Breast epithelium (tissue), 4 donors: ENCODE measurements at regions not wholly inside any gene's neighbourhood (a gene's known extent, or its start where the extent isn't known, plus 50 kb on each side); places are given as distances from the start of the nearest gene placed in this dataset.

Source experiments
- DNase-seq, 2 donors: peaks; one replicate each; pipeline ENCODE4 v3.0.0-alpha.2; 2019; ENCODE audit warnings: low spot score in 2 of 2
- H3K27ac ChIP-seq, 2 donors: fragments of 200-600 bp; sonication (generic) in 1 of 2; one replicate each; pipeline ENCODE4 v1.5.1; 2016 to 2019; ENCODE audit warnings: mild to moderate bottlenecking in 1 of 2
- H3K27me3 ChIP-seq, 2 donors: fragments of 200-600 bp; sonication (generic) in 1 of 2; one replicate each; pipeline versions ENCODE4 v1.5.1 to v1.6.0; 2017 to 2019; ENCODE audit warnings: control low read depth in 1 of 2, mild to moderate bottlenecking in 1 of 2
- H3K36me3 ChIP-seq: fragments of 200-600 bp; one replicate; pipeline ENCODE4 v1.5.1; 2019
- H3K4me1 ChIP-seq, 2 donors: fragments of 200-600 bp; sonication (generic); one replicate each; pipeline ENCODE4 v1.5.1; 2016 to 2019; ENCODE audit warnings: control low read depth in 1 of 2
- H3K4me3 ChIP-seq, 3 donors: fragments of 200-600 bp; sonication (generic); 1 replicate in 2 of 3; 2 replicates in 1 of 3; pipeline ENCODE4 v1.5.1; 2016 to 2019; ENCODE audit warnings: mild to moderate bottlenecking in 3 of 3, moderate library complexity in 2 of 3
- H3K9me3 ChIP-seq, 2 donors: fragments of 200-600 bp; sonication (generic) in 1 of 2; one replicate each; pipeline ENCODE4 v1.5.1; 2016 to 2019; ENCODE audit warnings: control low read depth in 1 of 2
- CTCF ChIP-seq, 3 donors: fragments of 450-650 bp; IDR thresholded peaks; one replicate each; pipeline ENCODE4 v1.5.1; 2016 to 2017; ENCODE audit warnings: antibody characterized with exemption in 3 of 3, mild to moderate bottlenecking in 3 of 3, moderate library complexity in 3 of 3
- POLR2A ChIP-seq: fragments of 450-650 bp; IDR thresholded peaks from one replicate; pipeline ENCODE4 v1.6.1; 2016; ENCODE audit warnings: antibody characterized with exemption, mild to moderate bottlenecking, moderate library complexity
- POLR2AphosphoS5 ChIP-seq, 3 donors: sonication (generic); formaldehyde crosslinking; IDR thresholded peaks; one replicate each; pipeline ENCODE4 v1.6.1; 2017; ENCODE audit warnings: antibody characterized with exemption in 3 of 3
- intact Hi-C: fragments of 100-400 bp; cut with DNase I; formaldehyde crosslinking; loops from one replicate; pipeline ENCODE4 v1.15.1; 2023; ENCODE audit warnings: low total_unique reads

GRCh38 chr6:115570331-115570730 lies 490.4 kb downstream of the FRK start:
- Histone ChIP-seq H3K27me3 (no peaks in the 10 kb centered on the region), H3K4me3 (no peak overlapping the region), H3K4me1 (no peaks in the 10 kb centered on the region), H3K36me3 (no peaks in the 10 kb centered on the region), H3K9me3 (peaks cover 0 to 3% of the 10 kb centered on the region in 2 donors), H3K27ac (no peak overlapping the region)
- no peak for TF ChIP-seq POLR2AphosphoS5 (IDR thresholded peaks at IDR 0.05)
- TF ChIP-seq CTCF (IDR thresholded peaks at IDR 0.05): no peak
- TF ChIP-seq POLR2A: no peak
- intact Hi-C loops: no loop called here
- DNase-seq: no peak

- H3K9me3 ChIP-seq: no peaks in the 10 kb centered on the region
- DNase-seq: no peak
- intact Hi-C loops: no loop called here
Observed at GRCh38 chr6:115554060-115554459, 506.6 kb downstream of the FRK start.

GRCh38 chr6:115551527-115551926 lies 509.2 kb downstream of the FRK start:
- no peak for TF ChIP-seq POLR2AphosphoS5 (IDR thresholded peaks at IDR 0.05)
- TF ChIP-seq POLR2A: no peak
- TF ChIP-seq CTCF (IDR thresholded peaks at IDR 0.05): no peak
- no peaks in the 10 kb centered on the region for H3K4me1 ChIP-seq
- intact Hi-C loops: no loop called here
- H3K4me3 ChIP-seq: no peak overlapping the region
- no peaks in the 10 kb centered on the region for H3K27me3 ChIP-seq
- DNase-seq: no peak
- no peak overlapping the region for H3K27ac ChIP-seq
- no peaks in the 10 kb centered on the region for H3K36me3 ChIP-seq
- no peaks in the 10 kb centered on the region for H3K9me3 ChIP-seq

More at GRCh38 chr6:115554060-115554459, 506.6 kb downstream of the FRK start:
- no peaks in the 10 kb centered on the region for H3K27me3 ChIP-seq
- H3K4me3 ChIP-seq: no peak overlapping the region
- no peak for TF ChIP-seq POLR2A
- TF ChIP-seq POLR2AphosphoS5 (IDR thresholded peaks at IDR 0.05): no peak
- no peak for TF ChIP-seq CTCF (IDR thresholded peaks at IDR 0.05)
- no peaks in the 10 kb centered on the region for H3K4me1 ChIP-seq
- no peak overlapping the region for H3K27ac ChIP-seq
- H3K36me3 ChIP-seq: no peaks in the 10 kb centered on the region

GRCh38 chr6:115545672-115545986 lies 515.1 kb downstream of the FRK start:
- no peaks in the 10 kb centered on the region for H3K4me1 ChIP-seq
- H3K36me3 ChIP-seq: no peaks in the 10 kb centered on the region
- H3K9me3 ChIP-seq: no peaks in the 10 kb centered on the region
- intact Hi-C loops: no loop called here
- H3K27ac ChIP-seq: no peak overlapping the region
- no peaks in the 10 kb centered on the region for H3K27me3 ChIP-seq
- DNase-seq: no peak
- H3K4me3 ChIP-seq: no peak overlapping the region
- TF ChIP-seq POLR2AphosphoS5 (IDR thresholded peaks at IDR 0.05): no peak
- TF ChIP-seq POLR2A: no peak
- TF ChIP-seq CTCF (IDR thresholded peaks at IDR 0.05): no peak

GRCh38 chr6:115544765-115545671 lies 515.7 kb downstream of the FRK start:
- Histone ChIP-seq H3K4me3 (no peak overlapping the region), H3K9me3 (no peaks in the 10 kb centered on the region), H3K27ac (no peak overlapping the region), H3K27me3 (no peaks in the 10 kb centered on the region), H3K36me3 (no peaks in the 10 kb centered on the region), H3K4me1 (no peaks in the 10 kb centered on the region)
- TF ChIP-seq POLR2AphosphoS5 (IDR thresholded peaks at IDR 0.05) (no peak), POLR2A (no peak), CTCF (IDR thresholded peaks at IDR 0.05) (no peak)
- intact Hi-C loops: no loop called here
- DNase-seq: no peak
